ENCODE measurements at regions not wholly inside any gene's neighbourhood (a gene's known extent, or its start where the extent isn't known, plus 50 kb on each side); places are given as distances from the start of the nearest gene placed in this dataset.

DNA sequence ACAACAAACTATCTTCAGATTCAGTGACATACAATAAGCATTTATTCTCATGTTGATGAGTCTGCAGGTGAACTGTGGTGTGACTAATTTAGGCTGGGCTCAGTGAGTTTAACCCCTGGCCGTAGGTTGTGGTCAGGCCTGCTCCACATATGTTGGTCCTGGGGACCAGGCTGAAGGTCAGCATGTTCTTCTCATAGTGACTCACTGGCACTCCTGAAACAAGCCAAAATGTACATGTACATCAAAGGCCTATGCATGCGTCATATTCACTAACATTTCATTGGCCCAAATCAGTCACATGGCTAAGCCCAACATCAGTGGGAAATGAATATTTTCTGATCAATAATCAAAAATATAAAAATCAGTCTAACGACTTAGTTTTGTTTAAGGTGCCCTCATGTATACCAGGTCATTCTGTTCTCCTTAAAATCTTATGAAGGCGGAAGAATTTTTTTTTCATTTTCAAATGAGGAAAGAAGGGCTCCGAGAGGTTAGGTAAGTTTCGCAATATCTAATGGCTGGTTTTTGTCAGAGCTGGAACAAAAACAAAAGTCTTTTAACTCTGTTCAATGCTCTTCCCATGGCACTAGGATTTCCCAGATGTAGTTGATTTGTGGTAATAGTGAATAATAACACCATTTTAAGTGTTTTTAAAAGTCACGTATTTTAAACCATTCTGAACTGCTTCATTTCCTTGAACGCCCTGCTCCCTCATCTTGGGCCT, 148.5 kb downstream of the MFSD1 start:
- TF ChIP-seq POLR2A (IDR thresholded peaks at IDR 0.05; ENCODE audit: low read depth, low read length) (no peak), POLR2AphosphoS5 (IDR thresholded peaks at IDR 0.05; ENCODE audit: low read depth, low read length) (no peak), TAF1 (IDR thresholded peaks at IDR 0.05; ENCODE audit: borderline replicate concordance, low read depth, low read length) (no peak)

Data from GM12892 (cell line).